Fibroblast of lung (primary cell): ENCODE measurements at regions not wholly inside any gene's neighbourhood (a gene's known extent, or its start where the extent isn't known, plus 50 kb on each side); places are given as distances from the start of the nearest gene placed in this dataset.

Source experiments
- DNase-seq, 2 donors: peaks; one replicate each; pipeline versions ENCODE4 v3.0.0 to v3.0.0-alpha.2; 2010; ENCODE audit warnings: low read depth in 2 of 2
- H2AFZ ChIP-seq: 2 replicates; pipeline ENCODE4 v1.5.1; 2012; ENCODE audit warnings: low read length, control low read depth, inconsistent platforms
- H3K27ac ChIP-seq: 2 replicates; pipeline ENCODE4 v1.5.1; 2011; ENCODE audit warnings: low read length, control low read depth; ENCODE audit not compliant: insufficient read depth
- H3K27me3 ChIP-seq: 2 replicates; pipeline ENCODE4 v1.5.1; 2011; ENCODE audit warnings: mild to moderate bottlenecking, low read length; ENCODE audit not compliant: control insufficient read depth, insufficient read depth
- H3K36me3 ChIP-seq: 2 replicates; pipeline ENCODE4 v1.5.1; 2011; ENCODE audit warnings: low read length; ENCODE audit not compliant: control insufficient read depth, insufficient read depth
- H3K4me1 ChIP-seq: 2 replicates; pipeline ENCODE4 v1.5.1; 2011; ENCODE audit warnings: low read length; ENCODE audit not compliant: control insufficient read depth, insufficient read depth; ENCODE audit errors: extremely low read depth
- H3K4me2 ChIP-seq: 2 replicates; pipeline ENCODE4 v1.5.1; 2011; ENCODE audit warnings: low read length, control low read depth; ENCODE audit not compliant: insufficient read depth; ENCODE audit errors: extremely low read depth
- H3K4me3 ChIP-seq, 4 experiments: fragments of 200-600 bp in 1 of 4; sonication (generic) in 1 of 4; replicated peaks in 1 of 4; 2 replicates each; pipeline ENCODE4 v1.5.1; 2011 to 2016; ENCODE audit warnings: low read length in 4 of 4, low read depth in 3 of 4, mild to moderate bottlenecking in 3 of 4, control low read depth in 2 of 4, inconsistent platforms in 1 of 4, mixed read lengths in 1 of 4; ENCODE audit not compliant: insufficient read depth in 1 of 4; ENCODE audit errors: control extremely low read depth in 1 of 4
- H3K79me2 ChIP-seq: 2 replicates; pipeline ENCODE4 v1.5.1; 2012; ENCODE audit warnings: mild to moderate bottlenecking, low read length, inconsistent platforms; ENCODE audit not compliant: control insufficient read depth, insufficient read depth
- H3K9ac ChIP-seq: 2 replicates; pipeline ENCODE4 v1.5.1; 2011; ENCODE audit warnings: mild to moderate bottlenecking, low read length, control low read depth; ENCODE audit not compliant: insufficient read depth
- H3K9me3 ChIP-seq: 2 replicates; pipeline ENCODE4 v1.5.1; 2012; ENCODE audit warnings: low read depth, low read length; ENCODE audit not compliant: control insufficient read depth, insufficient read depth
- H4K20me1 ChIP-seq: 2 replicates; pipeline ENCODE4 v1.5.1; 2011; ENCODE audit warnings: low read length; ENCODE audit not compliant: control insufficient read depth, insufficient read depth; ENCODE audit errors: extremely low read depth
- CTCF ChIP-seq, 2 donors: IDR thresholded peaks in 1 of 2; conservative IDR thresholded peaks in 1 of 2; 1 replicate in 1 of 2; 2 replicates in 1 of 2; pipeline ENCODE4 v1.5.1; 2011 to 2012; ENCODE audit warnings: low read length in 2 of 2, control low read depth in 1 of 2, inconsistent platforms in 1 of 2, low read depth in 1 of 2, mild to moderate bottlenecking in 1 of 2
- EZH2 ChIP-seq: IDR thresholded peaks from 2 replicates; pipeline ENCODE4 v1.5.1; 2012; ENCODE audit warnings: low read length, control low read depth, mild to moderate bottlenecking; ENCODE audit errors: missing control alignments

- Histone ChIP-seq H2AFZ (no peak overlapping the region), H3K4me1 (no peaks in the 10 kb centered on the region)
Observed at GRCh38 chr5:154112255-154112654, 73.5 kb downstream of the MFAP3 start.

GRCh38 chr5:154115291-154115690 is 75.2 kb upstream of the GALNT10 start:
- Histone ChIP-seq H3K27ac (no peak overlapping the region), H4K20me1 (no peaks in the 10 kb centered on the region), H3K79me2 (no peaks in the 10 kb centered on the region), H2AFZ (no peak overlapping the region), H3K9ac (no peak overlapping the region), H3K27me3 (no peaks in the 10 kb centered on the region), H3K4me2 (no peak overlapping the region), H3K4me3 (no peak overlapping the region), H3K4me1 (no peaks in the 10 kb centered on the region), H3K36me3 (no peaks in the 10 kb centered on the region), H3K9me3 (no peaks in the 10 kb centered on the region)
- TF ChIP-seq CTCF (conservative IDR thresholded peaks at IDR 0.05 in 1 of 2, IDR thresholded peaks at IDR 0.05 in 1 of 2; ENCODE audit: low read depth in 1 of 2, low read length in 2 of 2) (no peak), EZH2 (no peak)
- no peak for DNase-seq

More at GRCh38 chr5:154112255-154112654, 73.5 kb downstream of the MFAP3 start:
- Histone ChIP-seq H3K27ac (no peak overlapping the region), H3K27me3 (no peaks in the 10 kb centered on the region), H3K9ac (no peak overlapping the region), H3K4me2 (no peak overlapping the region), H3K79me2 (no peaks in the 10 kb centered on the region), H3K36me3 (no peaks in the 10 kb centered on the region), H3K9me3 (no peaks in the 10 kb centered on the region), H3K4me3 (no peak overlapping the region), H4K20me1 (no peaks in the 10 kb centered on the region)
- no peak for TF ChIP-seq CTCF (conservative IDR thresholded peaks at IDR 0.05 in 1 of 2, IDR thresholded peaks at IDR 0.05 in 1 of 2; ENCODE audit: low read depth in 1 of 2, low read length in 2 of 2)
- TF ChIP-seq EZH2: no peak
- no peak for DNase-seq

- Histone ChIP-seq H3K36me3 (no peaks in the 10 kb centered on the region), H3K4me3 (no peak overlapping the region), H3K9ac (no peak overlapping the region), H3K4me2 (no peak overlapping the region), H3K4me1 (no peaks in the 10 kb centered on the region), H2AFZ (no peak overlapping the region), H3K27ac (no peak overlapping the region), H4K20me1 (no peaks in the 10 kb centered on the region), H3K27me3 (no peaks in the 10 kb centered on the region), H3K79me2 (no peaks in the 10 kb centered on the region), H3K9me3 (no peaks in the 10 kb centered on the region)
- DNase-seq: no peak
- TF ChIP-seq CTCF (conservative IDR thresholded peaks at IDR 0.05 in 1 of 2, IDR thresholded peaks at IDR 0.05 in 1 of 2; ENCODE audit: low read depth in 1 of 2, low read length in 2 of 2): no peak
- no peak for TF ChIP-seq EZH2
Observed at GRCh38 chr5:154117050-154117449, 73.5 kb upstream of the GALNT10 start.
